ENCODE measurements at regions not wholly inside any gene's neighbourhood (a gene's known extent, or its start where the extent isn't known, plus 50 kb on each side); places are given as distances from the start of the nearest gene placed in this dataset.

- Histone ChIP-seq H3K4me3 (peak overlapping the region; percentile 22), H3K9ac (no peak overlapping the region), H3K27ac (no peak overlapping the region), H2AFZ (replicated peaks) (no peak overlapping the region), H4K20me1 (ENCODE audit: low read depth) (no peaks in the 10 kb centered on the region), H3F3A (ENCODE audit: low read depth) (peaks cover 15% of the 10 kb centered on the region), H3K9me3 (ENCODE audit: low read depth) (no peaks in the 10 kb centered on the region), H3K79me2 (ENCODE audit: low read depth) (no peaks in the 10 kb centered on the region), H3K36me3 (no peaks in the 10 kb centered on the region), H3K4me2 (peak overlapping the region; percentile 55), H3K27me3 (no peaks in the 10 kb centered on the region), H3K4me1 (peaks cover 42% of the 10 kb centered on the region)
- Mint-ChIP-seq H3K36me3 (no peaks in the 10 kb centered on the region), H3K27me3 (ENCODE audit: insufficient read depth, low read depth) (peaks cover 4% of the 10 kb centered on the region), H3K9me3 (peaks cover 8% of the 10 kb centered on the region), H3K27ac (no peak overlapping the region), H3K4me1 (peaks cover 25% of the 10 kb centered on the region), H3K4me3 (no peak overlapping the region)
- TF ChIP-seq EZH2phosphoT487 (IDR thresholded peaks at IDR 0.05) (no peak), CTCF (IDR thresholded peaks at IDR 0.05) (no peak), EZH2 (IDR thresholded peaks at IDR 0.05) (peak; percentile 24)
- peak; percentile 83 for DNase-seq (ENCODE audit: low spot score)
These were observed 532.9 kb upstream of the CRIM1 start for GRCh38 chr2:35822716-35823115.

GRCh38 chr2:35821675-35822074 is 533.9 kb upstream of the CRIM1 start:
- H3K4me3 ChIP-seq, result no peak overlapping the region
- H4K20me1 ChIP-seq (ENCODE audit: low read depth), result no peaks in the 10 kb centered on the region
- H3K27ac Mint-ChIP-seq, result peak overlapping the region; percentile 42
- no peaks in the 10 kb centered on the region for H3K36me3 ChIP-seq
- H3K9ac ChIP-seq, result no peak overlapping the region
- no peaks in the 10 kb centered on the region for H3K27me3 ChIP-seq
- H3K27me3 Mint-ChIP-seq (ENCODE audit: insufficient read depth, low read depth), result peaks cover 4% of the 10 kb centered on the region
- peaks cover 15% of the 10 kb centered on the region for H3F3A ChIP-seq (ENCODE audit: low read depth)
- peaks cover 25% of the 10 kb centered on the region for H3K4me1 Mint-ChIP-seq
- H3K4me2 ChIP-seq, result peak overlapping the region; percentile 55
- no peaks in the 10 kb centered on the region for H3K9me3 ChIP-seq (ENCODE audit: low read depth)
- H2AFZ ChIP-seq (replicated peaks), result no peak overlapping the region
- no peak for TF ChIP-seq EZH2phosphoT487 (IDR thresholded peaks at IDR 0.05)
- no peak for TF ChIP-seq CTCF (IDR thresholded peaks at IDR 0.05)
- no peak for TF ChIP-seq EZH2 (IDR thresholded peaks at IDR 0.05)
- peaks cover 42% of the 10 kb centered on the region for H3K4me1 ChIP-seq
- no peaks in the 10 kb centered on the region for H3K79me2 ChIP-seq (ENCODE audit: low read depth)
- DNase-seq (ENCODE audit: low spot score), result no peak
- H3K9me3 Mint-ChIP-seq, result peaks cover 8% of the 10 kb centered on the region
- no peak overlapping the region for H3K27ac ChIP-seq
- no peaks in the 10 kb centered on the region for H3K36me3 Mint-ChIP-seq
- no peak overlapping the region for H3K4me3 Mint-ChIP-seq

- Histone ChIP-seq H3K4me2 (no peak overlapping the region), H4K20me1 (ENCODE audit: low read depth) (no peaks in the 10 kb centered on the region), H3K27me3 (no peaks in the 10 kb centered on the region), H3F3A (ENCODE audit: low read depth) (peaks cover 15% of the 10 kb centered on the region), H3K9me3 (ENCODE audit: low read depth) (no peaks in the 10 kb centered on the region), H2AFZ (replicated peaks) (no peak overlapping the region), H3K9ac (no peak overlapping the region), H3K4me1 (peaks cover 42% of the 10 kb centered on the region), H3K79me2 (ENCODE audit: low read depth) (no peaks in the 10 kb centered on the region), H3K27ac (no peak overlapping the region), H3K4me3 (no peak overlapping the region), H3K36me3 (no peaks in the 10 kb centered on the region)
- no peak for DNase-seq (ENCODE audit: low spot score)
- no peaks in the 10 kb centered on the region for H3K36me3 Mint-ChIP-seq
- peaks cover 30% of the 10 kb centered on the region for H3K4me1 Mint-ChIP-seq
- peaks cover 8% of the 10 kb centered on the region for H3K9me3 Mint-ChIP-seq
- no peak overlapping the region for H3K4me3 Mint-ChIP-seq
- peaks cover 8% of the 10 kb centered on the region for H3K27me3 Mint-ChIP-seq (ENCODE audit: insufficient read depth, low read depth)
- H3K27ac Mint-ChIP-seq, result no peak overlapping the region
- no peak for TF ChIP-seq EZH2phosphoT487 (IDR thresholded peaks at IDR 0.05)
- no peak for TF ChIP-seq EZH2 (IDR thresholded peaks at IDR 0.05)
- TF ChIP-seq CTCF (IDR thresholded peaks at IDR 0.05), result no peak
These were observed 535.2 kb upstream of the CRIM1 start for GRCh38 chr2:35820391-35820790.

Measured in neural progenitor cell (in vitro differentiated cells).